ENCODE measurements at regions not wholly inside any gene's neighbourhood (a gene's known extent, or its start where the extent isn't known, plus 50 kb on each side); places are given as distances from the start of the nearest gene placed in this dataset.
A peak's percentile ranks its signal among the peaks of the same experiment; 100 is the strongest.
"Not testable (repeated sequence)": the region's sequence is repeated elsewhere in the genome, so short reads cannot be mapped to it uniquely, and the experiment has no call there.

DNA sequence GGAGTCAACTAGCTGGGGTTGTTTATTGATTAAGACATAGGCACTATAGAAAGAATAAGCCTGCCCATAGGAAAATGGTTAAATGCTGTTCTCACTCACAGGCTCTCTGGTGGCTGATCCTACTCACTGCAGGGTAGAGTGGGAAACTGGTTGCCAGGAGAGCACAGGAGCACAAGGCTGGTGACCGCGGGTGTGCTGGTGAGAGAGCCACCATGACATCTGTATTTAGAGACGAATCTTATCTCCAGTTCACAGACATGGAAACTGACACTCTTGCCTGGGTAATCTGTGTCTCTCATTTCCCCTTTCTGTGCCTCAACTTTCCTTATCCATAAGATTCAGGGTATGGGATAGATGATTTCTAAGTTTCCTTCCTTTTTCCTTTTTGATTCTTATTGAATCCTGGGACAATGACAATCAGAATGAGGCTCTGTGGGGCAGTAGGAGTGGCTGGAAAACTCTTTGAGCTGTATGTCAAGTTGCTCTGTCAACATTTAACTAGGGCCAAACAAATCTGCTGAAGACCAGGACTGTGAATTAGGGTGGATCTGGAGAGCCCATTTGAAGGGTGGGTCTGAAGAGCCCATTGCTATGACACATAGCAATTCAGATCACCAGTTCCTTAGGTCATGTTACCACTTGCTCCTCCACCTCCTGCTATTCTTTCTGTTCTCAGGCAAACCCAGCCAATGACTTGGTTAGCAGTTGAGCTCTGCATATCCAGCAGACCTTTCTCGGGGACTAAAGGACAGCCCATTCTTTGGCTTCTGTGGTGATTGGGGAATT, 286.1 kb upstream of the TBL1XR1 start:
- peak; percentile 76 for DNase-seq

- no peak for DNase-seq
Observed at GRCh38 chr3:177484206-177484605, 286.9 kb upstream of the TBL1XR1 start.

DNA sequence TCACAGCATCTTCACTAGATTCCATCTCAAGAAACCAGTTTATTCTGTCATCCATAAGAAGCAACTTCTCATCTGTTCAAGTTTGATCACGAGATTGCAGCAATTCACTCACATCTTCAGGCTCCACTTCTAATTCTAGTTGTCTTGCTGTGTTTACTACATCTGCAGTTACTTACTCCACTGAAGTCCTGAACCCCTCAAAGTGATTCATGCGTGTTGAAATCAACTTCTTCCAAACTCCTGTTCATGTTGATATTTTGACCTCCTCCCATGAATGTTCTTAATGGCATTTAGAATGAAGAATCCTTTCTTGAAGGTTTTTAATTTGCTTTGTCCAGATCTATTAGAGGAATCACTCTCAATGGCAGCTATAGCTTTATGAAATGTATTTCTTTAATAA, 287.6 kb upstream of the TBL1XR1 start:
- DNase-seq, result no peak

DNA sequence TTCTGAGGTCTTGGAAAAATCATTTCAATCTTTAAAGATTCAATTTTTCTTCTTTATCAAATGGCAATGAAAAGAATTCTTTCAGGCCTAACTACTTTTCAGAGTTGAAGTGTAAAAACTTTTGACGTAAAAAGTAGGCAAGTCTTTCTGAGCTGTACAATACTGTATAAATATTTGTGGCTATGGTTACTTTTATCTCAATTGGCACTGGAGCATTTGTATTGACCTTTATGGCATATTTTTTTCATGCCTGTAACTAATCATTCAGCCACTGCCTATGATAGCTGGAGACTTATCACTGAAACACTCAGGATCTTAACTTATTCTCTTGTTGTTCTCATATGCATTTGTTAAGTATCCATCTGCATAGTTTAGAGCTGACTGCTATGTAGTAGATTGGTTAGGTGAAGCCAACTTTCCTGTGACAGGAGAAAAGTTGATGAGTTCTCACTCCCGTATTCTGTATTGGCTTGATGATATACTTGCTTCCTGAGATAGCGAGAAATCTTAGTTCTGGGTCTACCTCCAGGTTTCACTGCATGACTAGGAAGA, 290.4 kb upstream of the TBL1XR1 start:
- DNase-seq, result no peak

DNA sequence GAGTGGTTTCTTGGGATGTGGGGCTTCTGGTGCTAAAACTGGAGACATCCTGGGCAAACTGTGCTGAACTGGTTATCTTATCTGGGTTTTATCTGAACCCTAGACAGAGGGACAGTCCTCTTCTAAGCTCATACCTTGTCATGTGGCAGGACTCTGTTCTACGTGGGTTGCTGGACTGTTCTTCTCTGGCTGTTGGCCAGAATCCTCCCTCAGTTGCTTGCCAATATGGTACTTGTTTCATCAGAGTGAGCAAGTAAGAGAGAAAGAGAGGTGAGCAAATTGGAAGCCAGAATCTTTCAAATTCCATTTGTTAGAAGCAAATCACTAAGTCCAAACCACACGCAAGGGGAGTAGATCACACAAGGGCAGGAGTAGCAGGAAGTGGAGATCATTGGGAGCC, 291.5 kb upstream of the TBL1XR1 start:
- DNase-seq, result no peak

DNA sequence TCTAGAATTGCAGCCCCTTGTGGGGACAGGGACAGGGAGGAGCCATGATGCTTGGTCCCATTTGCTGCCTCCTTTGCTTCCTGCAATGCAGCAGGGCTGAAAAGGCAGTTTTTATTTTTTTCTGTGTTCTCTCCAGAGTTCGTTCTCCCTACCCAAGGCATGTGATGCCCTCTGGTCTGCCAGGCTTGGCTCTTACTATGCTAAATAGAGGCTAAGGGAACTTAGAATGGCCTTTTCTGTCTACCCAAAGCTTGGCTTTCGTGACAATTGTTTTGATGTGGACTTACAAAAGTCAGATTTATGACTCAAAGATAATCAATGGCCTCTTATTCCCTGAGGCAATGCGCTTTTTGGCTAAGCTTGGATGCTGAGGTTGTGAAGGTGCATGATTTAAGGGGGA, 293.3 kb upstream of the TBL1XR1 start:
- no peak for DNase-seq

- no peak for DNase-seq
Observed at GRCh38 chr3:177491296-177492032, 294.2 kb upstream of the TBL1XR1 start.

DNA sequence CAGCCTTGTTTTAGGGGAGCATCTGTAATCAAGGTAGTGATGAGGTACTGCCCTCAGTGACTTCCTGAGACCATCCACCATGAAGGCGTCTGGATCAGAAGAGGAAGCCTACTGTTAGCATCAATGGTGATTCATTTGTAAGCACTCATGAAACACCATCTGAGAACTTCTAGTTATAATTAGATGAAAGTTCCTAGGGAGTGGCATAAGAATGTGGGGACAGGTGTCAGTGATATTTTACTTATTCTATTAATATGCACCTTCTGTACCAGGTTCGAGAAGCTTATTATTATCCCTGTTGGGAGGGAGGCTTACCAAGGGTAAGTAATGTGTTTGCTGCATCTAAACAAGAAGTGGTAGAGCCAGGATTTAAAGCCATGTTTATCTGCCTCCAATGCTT, 295.8 kb upstream of the TBL1XR1 start:
- DNase-seq, result no peak

GRCh38 chr3:177494216-177494615, 296.9 kb upstream of the TBL1XR1 start:
- no peak for DNase-seq

GRCh38 chr3:177495566-177495965, 298.3 kb upstream of the TBL1XR1 start:
- no peak for DNase-seq

DNA sequence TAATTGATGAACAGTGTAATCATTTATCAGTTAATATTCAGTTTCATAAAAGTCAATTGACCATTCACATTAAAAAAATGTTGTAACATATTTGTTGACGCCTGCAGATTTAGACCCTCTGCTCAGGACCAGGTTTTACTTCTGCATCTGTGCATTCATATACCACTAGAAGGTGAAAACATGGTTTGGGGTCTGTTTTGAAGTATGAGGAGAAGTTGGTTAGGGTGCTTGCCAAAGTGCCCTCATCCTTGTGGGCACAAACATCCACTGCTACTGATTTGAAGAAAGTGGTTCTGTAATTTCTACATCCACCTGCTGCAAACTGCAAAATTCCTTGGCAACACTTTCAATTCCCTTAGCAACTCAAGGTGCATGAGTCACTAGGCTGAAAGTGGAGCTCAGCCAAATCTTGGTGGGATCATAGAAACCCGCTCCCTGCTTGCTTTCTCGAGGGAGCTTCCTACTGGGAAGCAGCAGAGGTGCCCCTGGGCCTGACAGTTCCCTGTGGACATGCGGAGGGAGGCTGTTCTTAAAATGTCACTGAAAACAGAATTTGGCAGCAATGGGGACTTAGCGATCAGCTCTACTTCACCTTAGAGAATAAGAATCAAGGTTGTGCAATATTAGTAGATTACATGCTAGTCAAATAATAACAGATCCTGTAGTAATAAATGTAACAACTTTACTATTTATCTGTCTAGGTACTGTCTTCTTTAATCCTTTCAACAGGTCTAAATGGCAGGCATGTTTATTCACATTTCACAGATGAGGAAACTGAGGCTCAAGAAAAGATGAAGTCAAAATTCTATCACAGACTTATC, 301.0 kb upstream of the TBL1XR1 start:
- no peak for DNase-seq

DNA sequence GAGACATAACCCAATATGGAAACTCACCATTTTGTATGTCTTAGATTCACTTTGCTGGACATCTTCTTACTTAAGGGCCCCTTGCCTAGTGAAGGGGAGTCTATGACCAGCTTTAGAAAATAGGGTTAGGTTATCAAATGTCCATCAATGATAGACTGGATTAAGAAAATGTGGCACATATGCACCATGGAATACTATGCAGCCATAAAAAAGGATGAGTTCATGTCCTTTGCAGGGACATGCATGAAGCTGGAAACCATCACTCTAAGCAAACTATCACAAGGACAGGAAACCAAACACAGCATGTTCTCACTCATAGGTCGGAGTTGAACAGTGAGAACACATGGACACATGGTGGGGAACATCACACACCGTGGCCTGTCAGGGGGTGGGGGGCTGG, 301.8 kb upstream of the TBL1XR1 start:
- not testable (repeated sequence) for DNase-seq

DNA sequence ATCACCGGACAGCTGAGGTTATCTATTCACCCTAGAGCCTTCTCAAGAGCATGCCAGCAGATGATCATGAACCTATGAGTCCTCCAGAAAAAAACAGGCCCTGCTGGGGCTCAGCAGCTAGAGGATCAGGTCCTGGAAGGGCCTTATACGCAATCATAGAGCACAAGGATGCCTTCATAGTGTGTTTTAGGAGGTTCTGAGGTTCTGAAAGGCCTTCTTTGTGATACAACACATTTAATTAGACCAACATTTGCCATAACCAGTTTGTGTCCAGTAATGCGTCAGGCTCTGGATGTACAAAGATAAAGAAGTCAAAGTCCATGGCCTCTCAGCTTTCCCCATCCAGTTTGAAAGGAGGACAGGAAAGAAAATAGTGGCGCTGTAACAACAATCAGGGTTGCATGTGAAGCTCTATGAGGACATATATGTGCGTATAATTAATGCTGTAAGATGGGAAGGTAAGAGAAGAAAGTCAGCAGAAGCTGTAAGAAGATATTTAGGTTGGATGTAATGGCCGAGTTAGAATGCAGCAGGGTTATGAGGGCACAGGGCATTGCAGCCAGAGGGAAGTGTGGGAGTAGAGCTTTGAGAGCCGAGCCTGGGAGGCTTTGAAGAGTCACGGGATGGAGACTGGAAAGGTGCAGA, 302.6 kb upstream of the TBL1XR1 start:
- DNase-seq, result no peak

DNA sequence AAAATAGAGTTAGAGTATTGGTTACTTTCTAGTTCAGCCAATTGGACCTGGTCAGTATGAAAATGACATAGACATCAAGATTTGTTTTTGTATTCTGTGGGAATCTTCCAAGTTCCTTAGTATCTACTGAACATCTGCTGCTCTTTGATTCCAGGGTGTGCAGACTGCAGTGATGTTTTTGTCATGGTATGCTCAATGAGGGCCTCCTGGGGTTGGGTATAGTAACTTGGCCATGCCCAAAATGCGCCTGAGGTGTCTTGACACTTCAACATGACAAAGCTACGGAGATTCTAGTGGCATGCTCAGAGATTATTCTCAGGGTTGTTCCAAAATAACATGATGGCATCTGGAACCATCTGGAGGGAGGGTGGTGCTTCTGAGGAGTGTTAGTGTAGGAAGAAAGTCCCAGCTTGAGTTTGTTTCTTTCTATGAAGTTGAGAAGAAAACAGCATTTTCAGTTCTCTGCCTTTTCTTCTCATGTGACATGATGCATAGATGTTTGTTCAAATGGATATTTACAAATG, 313.5 kb upstream of the TBL1XR1 start:
- DNase-seq, result no peak

- DNase-seq, result no peak
Observed at GRCh38 chr3:177512945-177513814, 315.9 kb upstream of the TBL1XR1 start.

- DNase-seq, result no peak
Observed at GRCh38 chr3:177513815-177514610, 316.7 kb upstream of the TBL1XR1 start.

DNA sequence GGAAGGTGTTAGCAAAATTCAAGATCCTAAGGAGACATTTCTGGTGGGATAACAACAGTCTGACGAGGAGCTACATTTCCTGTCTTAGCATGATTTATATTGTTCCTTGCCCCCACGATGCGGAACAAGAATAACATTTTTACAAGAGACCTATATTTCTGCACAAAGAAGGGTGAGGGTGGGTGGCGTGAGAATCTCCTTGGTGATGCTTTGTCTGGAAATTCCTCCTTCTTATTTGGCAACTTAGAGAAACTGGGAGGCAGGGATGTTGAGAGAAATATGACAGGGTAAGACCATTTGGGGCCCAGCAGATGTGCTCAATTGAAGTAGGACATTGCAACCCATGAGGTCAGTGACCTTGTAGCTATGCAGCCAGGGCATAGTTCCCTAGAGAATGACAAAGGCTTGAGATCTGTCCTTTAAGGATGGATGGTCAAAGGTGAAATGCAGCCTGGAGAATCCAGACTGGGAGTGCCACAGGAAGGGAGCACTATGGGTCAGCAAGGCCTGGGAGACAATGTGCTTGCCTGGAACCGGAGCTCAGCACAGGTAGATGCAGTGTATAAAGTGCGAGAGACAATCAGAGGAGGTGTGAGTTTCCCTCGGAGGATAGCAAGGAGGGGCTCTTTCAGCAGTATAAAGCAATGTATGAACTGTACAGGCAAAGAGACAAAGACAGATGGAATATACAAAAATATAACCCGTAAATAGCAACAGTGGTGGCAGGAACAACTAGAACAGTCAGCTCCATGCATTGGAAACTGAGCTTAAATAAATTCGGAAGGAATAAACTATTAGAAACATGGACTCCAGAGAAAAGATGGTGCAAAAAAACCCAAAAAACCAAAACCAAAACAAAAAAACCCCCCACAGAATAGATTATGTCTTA, 317.6 kb upstream of the TBL1XR1 start:
- DNase-seq, result no peak

DNA sequence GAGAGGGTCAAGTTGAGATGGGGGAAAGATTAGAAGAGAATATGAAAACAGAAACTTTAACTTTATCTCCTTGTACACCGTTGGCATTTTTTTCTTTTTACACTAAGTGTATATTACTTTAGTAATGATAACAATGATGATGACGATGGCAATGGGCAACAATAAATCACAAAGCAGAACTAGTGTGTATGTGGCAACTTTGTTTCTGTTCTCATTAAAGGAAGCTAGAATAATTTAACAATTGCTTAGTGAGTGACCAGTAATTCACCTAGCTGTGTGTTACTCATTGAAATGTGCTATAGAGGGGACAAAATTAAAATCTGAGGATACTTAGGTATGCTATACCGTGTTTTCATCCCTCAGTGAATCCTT, 318.5 kb upstream of the TBL1XR1 start:
- no peak for DNase-seq

DNA sequence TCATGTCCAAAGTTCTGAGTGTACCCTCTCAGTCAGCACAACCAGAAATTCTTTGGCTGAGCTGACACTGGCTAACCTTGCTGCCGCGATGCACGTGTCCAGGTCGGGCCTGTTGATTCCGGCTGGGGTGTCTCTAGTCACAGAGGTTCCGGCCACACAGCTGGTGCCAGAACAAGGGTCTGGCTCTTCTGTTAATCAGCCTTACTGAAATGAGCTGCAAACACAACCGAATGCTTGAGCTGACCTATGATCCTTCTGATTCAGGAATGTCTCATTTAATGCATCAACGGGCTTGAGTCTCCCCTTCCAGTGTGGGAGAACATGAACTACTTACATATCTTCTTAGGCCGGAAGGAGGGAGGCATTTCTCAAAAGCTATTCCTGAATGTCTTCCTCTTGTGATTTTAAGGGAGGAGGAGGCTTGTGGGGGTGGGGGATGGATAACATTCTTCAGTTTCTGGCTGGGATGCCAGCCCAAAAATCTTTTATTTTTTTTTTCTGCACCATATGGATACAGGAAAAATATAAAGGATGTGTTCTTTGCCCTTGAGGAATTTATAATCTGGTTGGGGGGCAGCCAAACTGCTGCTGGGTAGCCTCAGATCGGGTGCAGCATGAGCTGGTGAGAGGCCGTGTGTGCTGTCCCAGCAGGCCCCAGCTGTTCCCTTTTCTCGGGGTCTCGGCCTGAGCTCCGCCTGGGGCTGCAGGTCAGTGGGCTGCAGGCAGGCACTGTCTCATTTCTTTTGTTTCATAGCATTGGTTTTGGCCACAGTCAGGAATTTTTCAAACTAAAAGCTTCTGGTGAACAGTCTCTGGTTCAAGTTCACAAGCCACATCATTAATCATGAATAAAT, 319.1 kb upstream of the TBL1XR1 start:
- no peak for DNase-seq
